ENCODE measurements at regions not wholly inside any gene's neighbourhood (a gene's known extent, or its start where the extent isn't known, plus 50 kb on each side); places are given as distances from the start of the nearest gene placed in this dataset.

DNA sequence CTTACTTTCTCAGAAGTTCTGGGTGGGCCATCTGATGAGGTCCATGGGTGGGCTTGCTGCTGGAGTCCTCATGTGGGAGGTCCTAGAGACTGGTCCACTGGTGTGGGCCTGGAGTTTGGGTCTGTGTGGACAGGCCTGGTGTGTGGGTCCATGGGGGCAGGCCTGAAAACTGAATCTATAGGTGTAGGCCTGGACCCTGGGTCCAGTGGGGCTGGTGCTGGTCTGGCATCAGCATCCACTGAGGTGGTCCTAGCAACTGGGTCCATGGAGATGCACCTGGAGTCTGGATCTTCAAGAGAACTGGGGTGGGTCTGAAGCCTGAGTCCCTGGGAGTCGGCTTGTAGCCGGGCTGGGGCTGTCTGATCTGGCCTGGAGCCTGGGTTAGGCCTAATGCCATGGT, 253.8 kb upstream of the CCL2 start:
- POLR2A ChIA-PET (ENCODE audit: partially characterized antibody): no interaction called here
- intact Hi-C loops (cut with micrococcal nuclease): no loop called here
- Mint-ChIP-seq H3K9me3 (peaks cover 5 to 30% (median 21%) of the 10 kb centered on the region in 8 donors), H3K4me3 (no peak overlapping the region), H3K4me1 (no peaks in the 10 kb centered on the region), H3K27ac (no peak overlapping the region), H3K36me3 (peaks cover 0 to 7% of the 10 kb centered on the region in 2 donors), H3K27me3 (peaks cover 12 to 16% of the 10 kb centered on the region in 2 donors)
- Histone ChIP-seq H3K9me3 (ENCODE audit: control insufficient read depth in 1 of 2, low read length in 2 of 2) (peaks cover 0 to 4% of the 10 kb centered on the region in 2 donors), H3K4me3 (ENCODE audit: low read length in 2 of 2) (no peak overlapping the region), H3K27me3 (ENCODE audit: insufficient read depth, low read length) (no peaks in the 10 kb centered on the region), H3K36me3 (ENCODE audit: insufficient read depth, low read length) (no peaks in the 10 kb centered on the region), H3K4me1 (ENCODE audit: insufficient read depth, low read length) (no peaks in the 10 kb centered on the region), H3K27ac (ENCODE audit: low read depth, low read length) (no peak overlapping the region)
- CTCF ChIA-PET (ENCODE audit: partially characterized antibody): no interaction called here
- no peak for DNase-seq

DNA sequence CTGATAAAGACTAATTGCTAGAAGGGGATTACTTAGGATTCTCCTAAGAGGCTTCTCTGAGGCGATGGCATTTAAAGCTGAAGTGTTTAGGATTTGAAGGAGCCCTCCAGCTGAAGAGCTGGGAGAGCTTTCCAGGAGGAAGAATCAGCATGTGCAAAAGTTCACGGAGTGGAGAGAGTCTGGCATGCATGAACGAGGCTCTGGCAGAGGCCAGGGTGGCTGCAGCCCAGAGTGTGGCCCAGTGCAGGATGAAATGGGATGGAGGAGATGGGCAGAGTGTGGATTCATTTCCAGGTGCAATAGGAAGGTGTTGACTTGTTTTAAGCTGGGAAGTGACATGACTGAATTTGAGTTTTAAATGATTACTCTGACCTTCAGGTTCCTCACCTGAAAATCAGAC, 249.0 kb upstream of the CCL2 start:
- CTCF ChIA-PET (ENCODE audit: partially characterized antibody): no interaction called here

DNA sequence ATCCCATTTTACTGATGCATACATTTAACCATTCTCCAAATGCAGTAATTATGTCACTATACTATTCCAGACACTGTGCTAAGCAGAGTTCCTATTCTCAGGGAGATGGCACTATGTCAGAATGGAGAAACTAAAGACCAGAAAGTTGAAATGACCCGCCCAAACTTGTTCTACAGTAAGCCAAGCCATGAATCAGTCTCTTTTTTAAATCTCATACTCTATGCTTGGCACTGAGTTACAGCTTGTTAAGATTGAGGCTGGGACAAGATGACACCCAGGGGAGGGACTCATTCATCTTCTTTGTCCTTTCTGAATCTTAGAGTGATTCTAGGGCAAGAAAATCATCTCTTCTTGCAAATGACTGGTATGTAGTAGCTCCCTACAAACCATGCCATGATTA, 247.0 kb upstream of the CCL2 start:
- no peak overlapping the region for H3K4me3 ChIP-seq (ENCODE audit: low read length in 2 of 2)
- H3K4me3 Mint-ChIP-seq: no peak overlapping the region
- CTCF ChIA-PET (ENCODE audit: partially characterized antibody): no interaction called here
- H3K27me3 ChIP-seq (ENCODE audit: insufficient read depth, low read length): no peaks in the 10 kb centered on the region
- peaks cover 12 to 15% of the 10 kb centered on the region in 2 donors for H3K27me3 Mint-ChIP-seq
- H3K27ac ChIP-seq (ENCODE audit: low read depth, low read length): no peak overlapping the region
- H3K27ac Mint-ChIP-seq: no peak overlapping the region
- H3K9me3 Mint-ChIP-seq: peaks cover 0 to 7% (median 0%) of the 10 kb centered on the region in 8 donors
- no peak for DNase-seq
- H3K4me1 Mint-ChIP-seq: no peaks in the 10 kb centered on the region
- POLR2A ChIA-PET (ENCODE audit: partially characterized antibody): no interaction called here
- no peaks in the 10 kb centered on the region for H3K9me3 ChIP-seq (ENCODE audit: control insufficient read depth in 1 of 2, low read length in 2 of 2)
- no peaks in the 10 kb centered on the region for H3K36me3 ChIP-seq (ENCODE audit: insufficient read depth, low read length)
- H3K36me3 Mint-ChIP-seq: no peaks in the 10 kb centered on the region
- intact Hi-C loops (cut with micrococcal nuclease): no loop called here
- no peaks in the 10 kb centered on the region for H3K4me1 ChIP-seq (ENCODE audit: insufficient read depth, low read length)

More for the DNA sequence above, 249.0 kb upstream of the CCL2 start:
- peaks cover 8 to 18% of the 10 kb centered on the region in 2 donors for H3K27me3 Mint-ChIP-seq
- POLR2A ChIA-PET (ENCODE audit: partially characterized antibody): no interaction called here
- H3K27ac Mint-ChIP-seq: no peak overlapping the region
- Histone ChIP-seq H3K27me3 (ENCODE audit: insufficient read depth, low read length) (no peaks in the 10 kb centered on the region), H3K9me3 (ENCODE audit: control insufficient read depth in 1 of 2, low read length in 2 of 2) (peaks cover 0 to 2% of the 10 kb centered on the region in 2 donors), H3K4me1 (ENCODE audit: insufficient read depth, low read length) (no peaks in the 10 kb centered on the region), H3K27ac (ENCODE audit: low read depth, low read length) (no peak overlapping the region), H3K4me3 (ENCODE audit: low read length in 2 of 2) (no peak overlapping the region), H3K36me3 (ENCODE audit: insufficient read depth, low read length) (no peaks in the 10 kb centered on the region)
- intact Hi-C loops (cut with micrococcal nuclease): no loop called here
- H3K9me3 Mint-ChIP-seq: peaks cover 2 to 19% (median 9%) of the 10 kb centered on the region in 8 donors
- H3K4me3 Mint-ChIP-seq: no peak overlapping the region
- peaks cover 0 to 4% of the 10 kb centered on the region in 2 donors for H3K36me3 Mint-ChIP-seq
- DNase-seq: no peak
- H3K4me1 Mint-ChIP-seq: no peaks in the 10 kb centered on the region

DNA sequence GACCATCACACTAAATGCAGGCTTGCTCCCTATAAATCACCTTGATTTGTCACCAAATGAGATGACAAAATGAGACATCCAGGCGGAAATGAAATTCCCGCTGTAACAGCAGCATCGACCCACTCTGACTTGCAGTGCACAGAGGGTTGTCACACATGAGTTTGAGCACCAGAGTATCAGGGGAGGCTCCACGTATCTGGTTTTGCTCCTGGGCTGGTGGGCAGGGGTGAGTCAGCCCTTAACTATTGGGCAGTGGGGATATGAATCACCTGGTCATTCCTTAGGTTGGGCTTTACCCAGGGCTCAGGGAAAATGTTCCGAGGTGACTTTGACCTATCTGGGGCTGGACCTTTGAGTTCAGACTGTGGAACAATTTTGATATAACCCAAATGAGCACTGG, 245.2 kb upstream of the CCL2 start:
- no peaks in the 10 kb centered on the region for H3K36me3 ChIP-seq (ENCODE audit: insufficient read depth, low read length)
- CTCF ChIA-PET (ENCODE audit: partially characterized antibody): no interaction called here

DNA sequence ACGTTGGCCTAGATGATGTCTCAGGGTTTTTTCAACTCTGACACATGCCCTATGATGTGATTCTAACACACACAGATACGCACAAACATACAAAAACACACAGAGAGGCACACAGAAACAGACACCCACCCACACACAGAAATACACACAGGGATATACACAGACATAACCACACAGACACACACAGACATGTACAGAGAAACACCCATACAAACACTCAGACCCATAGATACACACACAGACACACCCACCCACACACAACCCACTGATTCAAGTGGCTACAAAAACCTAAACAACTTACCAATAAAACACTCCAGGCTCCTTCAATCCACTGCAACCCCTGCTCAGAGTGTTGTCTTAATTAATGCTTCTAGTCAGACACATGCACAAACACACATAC, 244.6 kb upstream of the CCL2 start:
- Mint-ChIP-seq H3K27ac (no peak overlapping the region), H3K36me3 (no peaks in the 10 kb centered on the region), H3K27me3 (peaks cover 6 to 8% of the 10 kb centered on the region in 2 donors), H3K4me3 (no peak overlapping the region), H3K9me3 (no peaks in the 10 kb centered on the region), H3K4me1 (no peaks in the 10 kb centered on the region)
- intact Hi-C loops (cut with micrococcal nuclease): no loop called here
- ChIA-PET POLR2A (ENCODE audit: partially characterized antibody) (no interaction called here), CTCF (ENCODE audit: partially characterized antibody) (no interaction called here)
- H3K27me3 ChIP-seq (ENCODE audit: insufficient read depth, low read length): peaks cover 3% of the 10 kb centered on the region
- no peaks in the 10 kb centered on the region for H3K4me1 ChIP-seq (ENCODE audit: insufficient read depth, low read length)
- no peaks in the 10 kb centered on the region for H3K9me3 ChIP-seq (ENCODE audit: control insufficient read depth in 1 of 2, low read length in 2 of 2)
- H3K4me3 ChIP-seq (ENCODE audit: low read length in 2 of 2): no peak overlapping the region
- no peak for DNase-seq
- no peaks in the 10 kb centered on the region for H3K36me3 ChIP-seq (ENCODE audit: insufficient read depth, low read length)
- H3K27ac ChIP-seq (ENCODE audit: low read depth, low read length): no peak overlapping the region

More for the DNA sequence above, 245.2 kb upstream of the CCL2 start:
- H3K27me3 ChIP-seq (ENCODE audit: insufficient read depth, low read length): peaks cover 3% of the 10 kb centered on the region
- no peak overlapping the region for H3K4me3 Mint-ChIP-seq
- no peak overlapping the region for H3K4me3 ChIP-seq (ENCODE audit: low read length in 2 of 2)
- H3K27ac Mint-ChIP-seq: no peak overlapping the region
- no peaks in the 10 kb centered on the region for H3K9me3 ChIP-seq (ENCODE audit: control insufficient read depth in 1 of 2, low read length in 2 of 2)
- no peaks in the 10 kb centered on the region for H3K4me1 ChIP-seq (ENCODE audit: insufficient read depth, low read length)
- no peaks in the 10 kb centered on the region for H3K4me1 Mint-ChIP-seq
- H3K36me3 Mint-ChIP-seq: no peaks in the 10 kb centered on the region
- no peak for DNase-seq
- peaks cover 6 to 11% of the 10 kb centered on the region in 2 donors for H3K27me3 Mint-ChIP-seq
- H3K9me3 Mint-ChIP-seq: no peaks in the 10 kb centered on the region
- H3K27ac ChIP-seq (ENCODE audit: low read depth, low read length): no peak overlapping the region
- intact Hi-C loops (cut with micrococcal nuclease): no loop called here
- POLR2A ChIA-PET (ENCODE audit: partially characterized antibody): no interaction called here

DNA sequence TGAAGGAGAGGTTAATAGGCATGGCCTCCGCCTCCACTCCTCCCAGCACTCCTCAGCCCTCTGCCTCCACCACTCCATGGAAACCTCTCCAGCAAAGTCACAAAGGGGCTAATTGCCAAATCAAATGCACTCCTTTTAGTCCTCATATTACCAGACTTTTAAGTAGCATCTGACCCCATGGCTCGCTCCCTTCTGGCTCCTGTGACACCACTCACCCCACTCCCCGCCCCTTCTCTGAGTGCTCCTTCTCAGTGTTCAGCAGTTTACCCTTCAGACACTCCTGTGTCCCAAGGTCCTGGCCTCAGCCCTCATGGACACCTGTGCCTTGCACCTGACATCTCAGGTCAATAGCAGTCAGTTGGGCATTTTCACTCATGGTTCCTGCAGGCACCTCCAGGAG, 243.5 kb upstream of the CCL2 start:
- CTCF ChIA-PET (ENCODE audit: partially characterized antibody): no interaction called here
- Histone ChIP-seq H3K27ac (ENCODE audit: low read depth, low read length) (no peak overlapping the region), H3K9me3 (ENCODE audit: control insufficient read depth in 1 of 2, low read length in 2 of 2) (no peaks in the 10 kb centered on the region), H3K27me3 (ENCODE audit: insufficient read depth, low read length) (peaks cover 3% of the 10 kb centered on the region), H3K4me3 (ENCODE audit: low read length in 2 of 2) (no peak overlapping the region), H3K36me3 (ENCODE audit: insufficient read depth, low read length) (no peaks in the 10 kb centered on the region), H3K4me1 (ENCODE audit: insufficient read depth, low read length) (no peaks in the 10 kb centered on the region)
- no peak overlapping the region for H3K27ac Mint-ChIP-seq
- intact Hi-C loops (cut with micrococcal nuclease): no loop called here
- no peaks in the 10 kb centered on the region for H3K4me1 Mint-ChIP-seq
- no peak overlapping the region for H3K4me3 Mint-ChIP-seq
- peaks cover 2 to 6% of the 10 kb centered on the region in 2 donors for H3K27me3 Mint-ChIP-seq
- no peaks in the 10 kb centered on the region for H3K36me3 Mint-ChIP-seq
- DNase-seq: no peak
- no peaks in the 10 kb centered on the region for H3K9me3 Mint-ChIP-seq
- POLR2A ChIA-PET (ENCODE audit: partially characterized antibody): no interaction called here

GRCh38 chr17:34012709-34013375, 242.2 kb upstream of the CCL2 start:
- intact Hi-C loops (cut with micrococcal nuclease): no loop called here
- Mint-ChIP-seq H3K36me3 (no peaks in the 10 kb centered on the region), H3K27me3 (peaks cover 2 to 6% of the 10 kb centered on the region in 2 donors), H3K4me1 (no peaks in the 10 kb centered on the region), H3K4me3 (no peak overlapping the region), H3K9me3 (no peaks in the 10 kb centered on the region), H3K27ac (no peak overlapping the region)
- H3K27me3 ChIP-seq (ENCODE audit: insufficient read depth, low read length): peaks cover 3% of the 10 kb centered on the region
- H3K4me1 ChIP-seq (ENCODE audit: insufficient read depth, low read length): no peaks in the 10 kb centered on the region
- no peaks in the 10 kb centered on the region for H3K9me3 ChIP-seq (ENCODE audit: control insufficient read depth in 1 of 2, low read length in 2 of 2)
- POLR2A ChIA-PET (ENCODE audit: partially characterized antibody): no interaction called here
- no peaks in the 10 kb centered on the region for H3K36me3 ChIP-seq (ENCODE audit: insufficient read depth, low read length)
- no peak for DNase-seq
- CTCF ChIA-PET (ENCODE audit: partially characterized antibody): no interaction called here
- H3K27ac ChIP-seq (ENCODE audit: low read depth, low read length): no peak overlapping the region
- H3K4me3 ChIP-seq (ENCODE audit: low read length in 2 of 2): no peak overlapping the region

GRCh38 chr17:34015253-34015652, 239.8 kb upstream of the CCL2 start:
- intact Hi-C loops (cut with micrococcal nuclease): no loop called here
- Mint-ChIP-seq H3K27ac (no peak overlapping the region), H3K4me1 (no peaks in the 10 kb centered on the region), H3K4me3 (no peak overlapping the region), H3K9me3 (no peaks in the 10 kb centered on the region), H3K27me3 (peaks cover 0 to 6% of the 10 kb centered on the region in 2 donors), H3K36me3 (no peaks in the 10 kb centered on the region)
- no peak for DNase-seq
- POLR2A ChIA-PET (ENCODE audit: partially characterized antibody): no interaction called here
- Histone ChIP-seq H3K9me3 (ENCODE audit: control insufficient read depth in 1 of 2, low read length in 2 of 2) (no peaks in the 10 kb centered on the region), H3K27me3 (ENCODE audit: insufficient read depth, low read length) (peaks cover 3% of the 10 kb centered on the region), H3K27ac (ENCODE audit: low read depth, low read length) (no peak overlapping the region), H3K36me3 (ENCODE audit: insufficient read depth, low read length) (no peaks in the 10 kb centered on the region), H3K4me1 (ENCODE audit: insufficient read depth, low read length) (no peaks in the 10 kb centered on the region), H3K4me3 (ENCODE audit: low read length in 2 of 2) (no peak overlapping the region)
- CTCF ChIA-PET (ENCODE audit: partially characterized antibody): no interaction called here

Data from CD4-positive, alpha-beta memory T cell (primary cell).